Activated B cell treated with CpG ODN at 0.5 μM for 24 hours (primary cell): ENCODE measurements at regions not wholly inside any gene's neighbourhood (a gene's known extent, or its start where the extent isn't known, plus 50 kb on each side); places are given as distances from the start of the nearest gene placed in this dataset.

Source experiments
- ATAC-seq: fragments of 200-7000 bp; cut with Tn5 transposase; one replicate; pipeline ENCODE4 v1.10.0; 2021; ENCODE audit warnings: low read depth, mild to moderate bottlenecking, moderate library complexity
- CTCF ChIA-PET: fragments of 350-600 bp; sonication (Branson Sonifier 250); formaldehyde crosslinking; loops from one replicate; lab custom pipeline; 2021; ENCODE audit warnings: antibody characterized with exemption; lab: Charles Lee
- POLR2A ChIA-PET: fragments of 350-600 bp; sonication (Branson Sonifier 250); formaldehyde crosslinking; loops from one replicate; lab custom pipeline; 2021; ENCODE audit warnings: antibody characterized with exemption; lab: Charles Lee
- DNase-seq: peaks from one replicate; pipeline ENCODE4 v3.0.0; 2022
- H3K27ac Mint-ChIP-seq: one replicate; pipeline ENCODE4 v1.8.0; 2020; ENCODE audit warnings: mixed read lengths
- H3K27me3 Mint-ChIP-seq: one replicate; pipeline ENCODE4 v1.8.0; 2021; ENCODE audit warnings: mixed read lengths
- H3K36me3 Mint-ChIP-seq: one replicate; pipeline ENCODE4 v1.8.0; 2021; ENCODE audit warnings: low read depth, mixed read lengths
- H3K4me1 Mint-ChIP-seq: one replicate; pipeline ENCODE4 v1.8.0; 2021; ENCODE audit warnings: mixed read lengths
- H3K4me3 Mint-ChIP-seq: one replicate; pipeline ENCODE4 v1.8.0; 2020; ENCODE audit warnings: mild to moderate bottlenecking, mixed read lengths
- H3K9me3 Mint-ChIP-seq: one replicate; pipeline ENCODE4 v1.8.0; 2020; ENCODE audit warnings: mixed read lengths
- intact Hi-C: fragments of 100-400 bp; cut with micrococcal nuclease; formaldehyde crosslinking; loops from one replicate; pipeline ENCODE4 v1.15.1; 2024
- TF ChIP-seq, protein P1 (sequence below): fragments of 200-600 bp; IDR thresholded peaks from one replicate; pipeline ENCODE4 v1.8.0; 2022; ENCODE audit warnings: antibody characterized with exemption, mild to moderate bottlenecking

DNA sequence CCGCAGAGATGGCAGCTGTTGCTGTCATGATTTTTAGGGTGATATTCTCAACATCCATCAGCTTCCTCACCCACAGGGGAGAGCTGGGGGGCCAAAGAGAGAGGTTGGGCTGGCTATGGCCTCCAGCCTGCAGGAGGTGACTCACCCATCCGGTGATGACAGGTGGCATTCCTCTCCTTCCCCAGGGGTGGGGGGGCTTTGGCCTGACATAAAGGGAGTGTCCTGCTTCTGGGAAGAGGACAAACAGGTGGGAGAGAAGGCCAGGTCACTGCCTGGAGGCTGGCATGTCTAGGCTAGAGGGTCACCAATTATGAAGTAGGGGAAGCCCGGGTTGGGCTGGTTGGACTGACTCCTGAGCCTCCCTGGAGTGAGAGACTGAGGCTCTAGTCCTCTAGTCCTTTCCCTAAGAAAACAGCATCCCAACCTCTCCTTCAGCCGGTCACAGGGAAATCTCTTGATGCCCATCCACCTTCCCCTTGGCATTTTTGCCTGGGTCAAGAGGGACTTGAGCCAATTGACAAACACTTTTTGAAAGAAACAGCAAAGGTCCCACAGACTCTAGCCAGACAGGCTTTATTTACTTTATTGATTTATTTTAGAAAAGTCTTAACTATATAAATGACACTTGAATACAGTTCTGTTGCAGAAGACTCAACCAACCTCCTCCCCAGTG lies 79.8 kb upstream of the ZNF716 start:
- no peaks in the 10 kb centered on the region for H3K36me3 Mint-ChIP-seq
- intact Hi-C loops: no loop called here
- TF ChIP-seq, protein P1, sequence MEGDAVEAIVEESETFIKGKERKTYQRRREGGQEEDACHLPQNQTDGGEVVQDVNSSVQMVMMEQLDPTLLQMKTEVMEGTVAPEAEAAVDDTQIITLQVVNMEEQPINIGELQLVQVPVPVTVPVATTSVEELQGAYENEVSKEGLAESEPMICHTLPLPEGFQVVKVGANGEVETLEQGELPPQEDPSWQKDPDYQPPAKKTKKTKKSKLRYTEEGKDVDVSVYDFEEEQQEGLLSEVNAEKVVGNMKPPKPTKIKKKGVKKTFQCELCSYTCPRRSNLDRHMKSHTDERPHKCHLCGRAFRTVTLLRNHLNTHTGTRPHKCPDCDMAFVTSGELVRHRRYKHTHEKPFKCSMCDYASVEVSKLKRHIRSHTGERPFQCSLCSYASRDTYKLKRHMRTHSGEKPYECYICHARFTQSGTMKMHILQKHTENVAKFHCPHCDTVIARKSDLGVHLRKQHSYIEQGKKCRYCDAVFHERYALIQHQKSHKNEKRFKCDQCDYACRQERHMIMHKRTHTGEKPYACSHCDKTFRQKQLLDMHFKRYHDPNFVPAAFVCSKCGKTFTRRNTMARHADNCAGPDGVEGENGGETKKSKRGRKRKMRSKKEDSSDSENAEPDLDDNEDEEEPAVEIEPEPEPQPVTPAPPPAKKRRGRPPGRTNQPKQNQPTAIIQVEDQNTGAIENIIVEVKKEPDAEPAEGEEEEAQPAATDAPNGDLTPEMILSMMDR: no peak
- peaks cover 30% of the 10 kb centered on the region for H3K9me3 Mint-ChIP-seq
- no peak overlapping the region for H3K4me3 Mint-ChIP-seq
- H3K4me1 Mint-ChIP-seq: no peaks in the 10 kb centered on the region
- CTCF ChIA-PET: no interaction called here
- POLR2A ChIA-PET: no interaction called here
- ATAC-seq: no peak
- H3K27ac Mint-ChIP-seq: no peak overlapping the region
- no peaks in the 10 kb centered on the region for H3K27me3 Mint-ChIP-seq
- no peak for DNase-seq

DNA sequence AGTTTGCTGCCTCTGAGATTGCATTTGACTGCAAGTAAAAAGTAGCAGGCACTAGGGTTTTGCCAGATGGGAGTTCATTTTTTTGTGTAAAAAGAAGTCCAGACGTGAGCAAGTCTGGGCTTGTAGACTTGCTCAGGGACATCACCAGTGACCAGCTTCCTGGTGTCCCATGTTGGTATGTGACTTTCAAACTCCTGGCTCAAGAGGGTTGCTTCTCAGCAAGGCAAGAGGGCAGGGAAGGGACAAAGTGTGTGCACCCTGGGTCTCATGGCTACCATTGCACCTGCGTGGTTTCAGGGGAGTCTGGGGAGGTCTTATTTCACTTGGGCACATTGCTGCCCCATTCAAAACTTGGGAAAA lies 79.3 kb upstream of the ZNF716 start:
- H3K4me3 Mint-ChIP-seq: no peak overlapping the region
- ATAC-seq (no peak), DNase-seq (no peak)
- no peak overlapping the region for H3K27ac Mint-ChIP-seq
- TF ChIP-seq, protein P1: no peak
- POLR2A ChIA-PET: no interaction called here
- H3K36me3 Mint-ChIP-seq: no peaks in the 10 kb centered on the region
- CTCF ChIA-PET: no interaction called here
- no peaks in the 10 kb centered on the region for H3K4me1 Mint-ChIP-seq
- H3K27me3 Mint-ChIP-seq: no peaks in the 10 kb centered on the region
- peaks cover 31% of the 10 kb centered on the region for H3K9me3 Mint-ChIP-seq
- intact Hi-C loops: no loop called here

DNA sequence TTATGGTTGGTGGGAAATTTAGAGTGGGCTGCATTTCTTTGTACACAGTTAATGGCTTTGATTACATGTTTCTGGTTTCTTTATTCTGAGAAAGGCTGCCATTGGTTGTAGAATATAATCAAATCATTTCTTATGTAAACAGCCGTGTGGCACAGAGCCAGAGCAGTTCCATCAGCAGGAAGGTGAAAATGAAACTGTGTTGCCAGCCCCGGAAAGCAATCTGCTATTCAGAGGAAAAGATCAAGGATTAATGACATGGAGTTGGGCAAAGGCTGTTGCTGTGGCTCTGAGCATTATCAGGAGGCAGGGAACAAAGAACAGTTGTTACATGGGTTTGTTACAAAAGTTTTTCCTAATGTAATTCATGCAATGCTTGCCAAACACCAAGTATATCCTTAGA lies 74.2 kb upstream of the ZNF716 start:
- no peak overlapping the region for H3K4me3 Mint-ChIP-seq
- TF ChIP-seq, protein P1: no peak
- no peaks in the 10 kb centered on the region for H3K36me3 Mint-ChIP-seq
- peaks cover 27% of the 10 kb centered on the region for H3K9me3 Mint-ChIP-seq
- no peak overlapping the region for H3K27ac Mint-ChIP-seq
- H3K27me3 Mint-ChIP-seq: no peaks in the 10 kb centered on the region
- intact Hi-C loops: no loop called here
- DNase-seq (no peak), ATAC-seq (no peak)
- POLR2A ChIA-PET: no interaction called here
- CTCF ChIA-PET: no interaction called here
- no peaks in the 10 kb centered on the region for H3K4me1 Mint-ChIP-seq

DNA sequence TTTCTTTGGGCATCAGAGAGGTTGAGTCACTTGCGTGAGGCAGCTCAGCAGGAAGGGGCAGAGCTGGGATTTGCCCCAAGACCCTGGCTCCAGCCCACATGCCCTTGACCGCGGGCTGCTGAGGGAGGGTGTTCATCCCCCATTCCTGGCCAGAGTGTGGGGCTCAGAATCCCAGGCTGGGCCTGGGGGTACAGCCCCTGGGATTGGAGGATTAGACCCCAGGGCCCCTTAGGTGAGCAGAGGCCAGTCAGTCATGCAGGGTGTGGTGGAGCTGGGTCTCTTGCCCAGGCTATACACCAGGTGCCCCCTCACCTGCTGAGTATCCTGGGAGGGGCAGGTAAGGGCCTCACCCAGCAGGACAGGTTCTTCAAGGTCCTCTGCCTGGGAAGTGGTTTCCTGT lies 68.4 kb upstream of the ZNF716 start:
- no peaks in the 10 kb centered on the region for H3K27me3 Mint-ChIP-seq
- ATAC-seq (no peak), DNase-seq (no peak)
- no peaks in the 10 kb centered on the region for H3K4me1 Mint-ChIP-seq
- H3K27ac Mint-ChIP-seq: no peak overlapping the region
- intact Hi-C loops: no loop called here
- peaks cover 18% of the 10 kb centered on the region for H3K9me3 Mint-ChIP-seq
- H3K36me3 Mint-ChIP-seq: no peaks in the 10 kb centered on the region
- TF ChIP-seq, protein P1: no peak
- ChIA-PET POLR2A (no interaction called here), CTCF (no interaction called here)
- no peak overlapping the region for H3K4me3 Mint-ChIP-seq

DNA sequence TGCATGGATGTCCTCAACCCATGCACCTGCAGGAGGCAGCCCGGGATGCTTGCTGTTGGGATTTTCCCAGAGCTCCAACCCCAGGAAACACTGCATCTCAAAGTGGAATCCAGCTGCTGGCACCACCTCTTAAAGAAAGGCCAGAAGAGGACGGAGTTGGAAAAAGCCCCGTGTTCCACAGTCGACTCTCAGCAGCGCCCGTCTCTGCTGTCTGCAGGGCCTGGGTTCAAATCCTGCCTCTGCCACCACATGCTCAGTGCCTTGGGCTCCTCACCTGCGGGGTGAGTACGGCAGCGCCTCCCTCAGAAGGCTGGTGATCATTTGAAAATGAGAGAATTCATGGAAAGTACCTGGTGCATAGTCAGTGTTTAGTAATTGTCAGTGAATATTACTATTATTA lies 65.6 kb upstream of the ZNF716 start:
- Mint-ChIP-seq H3K4me1 (no peaks in the 10 kb centered on the region), H3K27ac (no peak overlapping the region), H3K4me3 (no peak overlapping the region), H3K36me3 (no peaks in the 10 kb centered on the region), H3K9me3 (peaks cover 20% of the 10 kb centered on the region), H3K27me3 (no peaks in the 10 kb centered on the region)
- ChIA-PET CTCF (no interaction called here), POLR2A (no interaction called here)
- intact Hi-C loops: no loop called here
- TF ChIP-seq, protein P1: no peak
- ATAC-seq (no peak), DNase-seq (no peak)
